ENCODE measurements at regions not wholly inside any gene's neighbourhood (a gene's known extent, or its start where the extent isn't known, plus 50 kb on each side); places are given as distances from the start of the nearest gene placed in this dataset.

DNA sequence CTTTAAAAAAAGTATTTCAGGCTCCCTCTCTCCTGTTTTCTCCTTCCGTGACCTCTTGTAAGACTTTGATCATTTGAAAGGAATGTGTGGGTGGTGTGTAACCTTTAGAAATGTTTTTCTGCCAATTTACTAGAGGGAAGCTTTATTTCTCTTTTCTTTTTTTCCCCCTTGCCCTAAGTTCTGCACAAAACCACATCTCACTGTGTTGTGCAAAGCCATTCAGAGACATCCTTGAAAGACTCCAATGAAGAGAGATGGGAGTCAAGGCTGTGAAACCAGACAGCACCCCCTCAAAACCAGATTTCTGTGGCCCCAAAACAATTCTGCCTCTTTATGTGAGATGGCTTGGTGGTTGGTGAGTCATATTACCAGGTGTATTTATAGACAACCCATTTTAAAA, 184.6 kb upstream of the ERBB4 start (continued):
- TF ChIP-seq MYC (IDR thresholded peaks at IDR 0.05; ENCODE audit: insufficient read depth, insufficient read length, insufficient replicate concordance, low read length, severe bottlenecking) = no peak
- TF ChIP-seq, protein P1, sequence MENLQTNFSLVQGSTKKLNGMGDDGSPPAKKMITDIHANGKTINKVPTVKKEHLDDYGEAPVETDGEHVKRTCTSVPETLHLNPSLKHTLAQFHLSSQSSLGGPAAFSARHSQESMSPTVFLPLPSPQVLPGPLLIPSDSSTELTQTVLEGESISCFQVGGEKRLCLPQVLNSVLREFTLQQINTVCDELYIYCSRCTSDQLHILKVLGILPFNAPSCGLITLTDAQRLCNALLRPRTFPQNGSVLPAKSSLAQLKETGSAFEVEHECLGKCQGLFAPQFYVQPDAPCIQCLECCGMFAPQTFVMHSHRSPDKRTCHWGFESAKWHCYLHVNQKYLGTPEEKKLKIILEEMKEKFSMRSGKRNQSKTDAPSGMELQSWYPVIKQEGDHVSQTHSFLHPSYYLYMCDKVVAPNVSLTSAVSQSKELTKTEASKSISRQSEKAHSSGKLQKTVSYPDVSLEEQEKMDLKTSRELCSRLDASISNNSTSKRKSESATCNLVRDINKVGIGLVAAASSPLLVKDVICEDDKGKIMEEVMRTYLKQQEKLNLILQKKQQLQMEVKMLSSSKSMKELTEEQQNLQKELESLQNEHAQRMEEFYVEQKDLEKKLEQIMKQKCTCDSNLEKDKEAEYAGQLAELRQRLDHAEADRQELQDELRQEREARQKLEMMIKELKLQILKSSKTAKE (IDR thresholded peaks at IDR 0.05; ENCODE audit: low read depth, poor library complexity, severe bottlenecking) = peak; percentile 32
- peak; percentile 65 for TF ChIP-seq NFIC (IDR thresholded peaks at IDR 0.05; ENCODE audit: low read depth, low read length)
- TF ChIP-seq BACH1 (IDR thresholded peaks at IDR 0.05; ENCODE audit: borderline replicate concordance) = no peak
- TF ChIP-seq MTA2 (IDR thresholded peaks at IDR 0.05; ENCODE audit: low read depth) = peak; percentile 41; the same call in 1 of the 2 replicates
- TF ChIP-seq RFX5 (IDR thresholded peaks at IDR 0.05; ENCODE audit: low read depth, low read length) = no peak
- no peak for TF ChIP-seq CREB1 (IDR thresholded peaks at IDR 0.05; ENCODE audit: low read depth)
- TF ChIP-seq, protein P2, sequence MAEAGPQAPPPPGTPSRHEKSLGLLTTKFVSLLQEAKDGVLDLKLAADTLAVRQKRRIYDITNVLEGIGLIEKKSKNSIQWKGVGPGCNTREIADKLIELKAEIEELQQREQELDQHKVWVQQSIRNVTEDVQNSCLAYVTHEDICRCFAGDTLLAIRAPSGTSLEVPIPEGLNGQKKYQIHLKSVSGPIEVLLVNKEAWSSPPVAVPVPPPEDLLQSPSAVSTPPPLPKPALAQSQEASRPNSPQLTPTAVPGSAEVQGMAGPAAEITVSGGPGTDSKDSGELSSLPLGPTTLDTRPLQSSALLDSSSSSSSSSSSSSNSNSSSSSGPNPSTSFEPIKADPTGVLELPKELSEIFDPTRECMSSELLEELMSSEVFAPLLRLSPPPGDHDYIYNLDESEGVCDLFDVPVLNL (IDR thresholded peaks at IDR 0.05; ENCODE audit: low read depth, low read length) = no peak
- no peak for TF ChIP-seq NFYB (IDR thresholded peaks at IDR 0.05; ENCODE audit: insufficient read depth, low read depth, low read length)
- TF ChIP-seq HDGF (IDR thresholded peaks at IDR 0.05) = no peak
- TF ChIP-seq RB1 (IDR thresholded peaks at IDR 0.05; ENCODE audit: borderline replicate concordance) = no peak
- TF ChIP-seq, protein P3, sequence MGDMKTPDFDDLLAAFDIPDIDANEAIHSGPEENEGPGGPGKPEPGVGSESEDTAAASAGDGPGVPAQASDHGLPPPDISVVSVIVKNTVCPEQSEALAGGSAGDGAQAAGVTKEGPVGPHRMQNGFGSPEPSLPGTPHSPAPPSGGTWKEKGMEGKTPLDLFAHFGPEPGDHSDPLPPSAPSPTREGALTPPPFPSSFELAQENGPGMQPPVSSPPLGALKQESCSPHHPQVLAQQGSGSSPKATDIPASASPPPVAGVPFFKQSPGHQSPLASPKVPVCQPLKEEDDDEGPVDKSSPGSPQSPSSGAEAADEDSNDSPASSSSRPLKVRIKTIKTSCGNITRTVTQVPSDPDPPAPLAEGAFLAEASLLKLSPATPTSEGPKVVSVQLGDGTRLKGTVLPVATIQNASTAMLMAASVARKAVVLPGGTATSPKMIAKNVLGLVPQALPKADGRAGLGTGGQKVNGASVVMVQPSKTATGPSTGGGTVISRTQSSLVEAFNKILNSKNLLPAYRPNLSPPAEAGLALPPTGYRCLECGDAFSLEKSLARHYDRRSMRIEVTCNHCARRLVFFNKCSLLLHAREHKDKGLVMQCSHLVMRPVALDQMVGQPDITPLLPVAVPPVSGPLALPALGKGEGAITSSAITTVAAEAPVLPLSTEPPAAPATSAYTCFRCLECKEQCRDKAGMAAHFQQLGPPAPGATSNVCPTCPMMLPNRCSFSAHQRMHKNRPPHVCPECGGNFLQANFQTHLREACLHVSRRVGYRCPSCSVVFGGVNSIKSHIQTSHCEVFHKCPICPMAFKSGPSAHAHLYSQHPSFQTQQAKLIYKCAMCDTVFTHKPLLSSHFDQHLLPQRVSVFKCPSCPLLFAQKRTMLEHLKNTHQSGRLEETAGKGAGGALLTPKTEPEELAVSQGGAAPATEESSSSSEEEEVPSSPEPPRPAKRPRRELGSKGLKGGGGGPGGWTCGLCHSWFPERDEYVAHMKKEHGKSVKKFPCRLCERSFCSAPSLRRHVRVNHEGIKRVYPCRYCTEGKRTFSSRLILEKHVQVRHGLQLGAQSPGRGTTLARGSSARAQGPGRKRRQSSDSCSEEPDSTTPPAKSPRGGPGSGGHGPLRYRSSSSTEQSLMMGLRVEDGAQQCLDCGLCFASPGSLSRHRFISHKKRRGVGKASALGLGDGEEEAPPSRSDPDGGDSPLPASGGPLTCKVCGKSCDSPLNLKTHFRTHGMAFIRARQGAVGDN (IDR thresholded peaks at IDR 0.05) = no peak
- TF ChIP-seq WRNIP1 (IDR thresholded peaks at IDR 0.05; ENCODE audit: borderline replicate concordance, low read depth, low read length) = no peak
- no peak for TF ChIP-seq STAT3 (IDR thresholded peaks at IDR 0.05; ENCODE audit: low read depth, low read length)
- no peak for TF ChIP-seq SMAD5 (IDR thresholded peaks at IDR 0.05; ENCODE audit: low read depth)
- TF ChIP-seq, protein P4, sequence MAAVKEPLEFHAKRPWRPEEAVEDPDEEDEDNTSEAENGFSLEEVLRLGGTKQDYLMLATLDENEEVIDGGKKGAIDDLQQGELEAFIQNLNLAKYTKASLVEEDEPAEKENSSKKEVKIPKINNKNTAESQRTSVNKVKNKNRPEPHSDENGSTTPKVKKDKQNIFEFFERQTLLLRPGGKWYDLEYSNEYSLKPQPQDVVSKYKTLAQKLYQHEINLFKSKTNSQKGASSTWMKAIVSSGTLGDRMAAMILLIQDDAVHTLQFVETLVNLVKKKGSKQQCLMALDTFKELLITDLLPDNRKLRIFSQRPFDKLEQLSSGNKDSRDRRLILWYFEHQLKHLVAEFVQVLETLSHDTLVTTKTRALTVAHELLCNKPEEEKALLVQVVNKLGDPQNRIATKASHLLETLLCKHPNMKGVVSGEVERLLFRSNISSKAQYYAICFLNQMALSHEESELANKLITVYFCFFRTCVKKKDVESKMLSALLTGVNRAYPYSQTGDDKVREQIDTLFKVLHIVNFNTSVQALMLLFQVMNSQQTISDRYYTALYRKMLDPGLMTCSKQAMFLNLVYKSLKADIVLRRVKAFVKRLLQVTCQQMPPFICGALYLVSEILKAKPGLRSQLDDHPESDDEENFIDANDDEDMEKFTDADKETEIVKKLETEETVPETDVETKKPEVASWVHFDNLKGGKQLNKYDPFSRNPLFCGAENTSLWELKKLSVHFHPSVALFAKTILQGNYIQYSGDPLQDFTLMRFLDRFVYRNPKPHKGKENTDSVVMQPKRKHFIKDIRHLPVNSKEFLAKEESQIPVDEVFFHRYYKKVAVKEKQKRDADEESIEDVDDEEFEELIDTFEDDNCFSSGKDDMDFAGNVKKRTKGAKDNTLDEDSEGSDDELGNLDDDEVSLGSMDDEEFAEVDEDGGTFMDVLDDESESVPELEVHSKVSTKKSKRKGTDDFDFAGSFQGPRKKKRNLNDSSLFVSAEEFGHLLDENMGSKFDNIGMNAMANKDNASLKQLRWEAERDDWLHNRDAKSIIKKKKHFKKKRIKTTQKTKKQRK (IDR thresholded peaks at IDR 0.05; ENCODE audit: low read depth, low read length) = no peak
- TF ChIP-seq, protein P5, sequence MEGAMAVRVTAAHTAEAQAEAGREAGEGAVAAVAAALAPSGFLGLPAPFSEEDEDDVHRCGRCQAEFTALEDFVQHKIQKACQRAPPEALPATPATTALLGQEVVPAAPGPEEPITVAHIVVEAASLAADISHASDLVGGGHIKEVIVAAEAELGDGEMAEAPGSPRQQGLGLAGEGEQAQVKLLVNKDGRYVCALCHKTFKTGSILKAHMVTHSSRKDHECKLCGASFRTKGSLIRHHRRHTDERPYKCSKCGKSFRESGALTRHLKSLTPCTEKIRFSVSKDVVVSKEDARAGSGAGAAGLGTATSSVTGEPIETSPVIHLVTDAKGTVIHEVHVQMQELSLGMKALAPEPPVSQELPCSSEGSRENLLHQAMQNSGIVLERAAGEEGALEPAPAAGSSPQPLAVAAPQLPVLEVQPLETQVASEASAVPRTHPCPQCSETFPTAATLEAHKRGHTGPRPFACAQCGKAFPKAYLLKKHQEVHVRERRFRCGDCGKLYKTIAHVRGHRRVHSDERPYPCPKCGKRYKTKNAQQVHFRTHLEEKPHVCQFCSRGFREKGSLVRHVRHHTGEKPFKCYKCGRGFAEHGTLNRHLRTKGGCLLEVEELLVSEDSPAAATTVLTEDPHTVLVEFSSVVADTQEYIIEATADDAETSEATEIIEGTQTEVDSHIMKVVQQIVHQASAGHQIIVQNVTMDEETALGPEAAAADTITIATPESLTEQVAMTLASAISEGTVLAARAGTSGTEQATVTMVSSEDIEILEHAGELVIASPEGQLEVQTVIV (IDR thresholded peaks at IDR 0.05; ENCODE audit: borderline replicate concordance, partially characterized antibody) = no peak
- no peak for TF ChIP-seq CBX3 (IDR thresholded peaks at IDR 0.05; ENCODE audit: borderline replicate concordance, low read depth)

All from GM12878 (cell line).